HG02973 (cell line): ENCODE measurements at regions not wholly inside any gene's neighbourhood (a gene's known extent, or its start where the extent isn't known, plus 50 kb on each side); places are given as distances from the start of the nearest gene placed in this dataset.

Experiments
- ATAC-seq: cut with Tn5 transposase; IDR thresholded peaks from one replicate; pipeline ENCODE4 v1.9.1; 2021; ENCODE audit warnings: moderate library complexity; ENCODE audit not compliant: unreplicated experiment

GRCh38 chr18:75927791-75928190 is 500.3 kb upstream of the SMIM21 start:
- ATAC-seq = no peak

DNA sequence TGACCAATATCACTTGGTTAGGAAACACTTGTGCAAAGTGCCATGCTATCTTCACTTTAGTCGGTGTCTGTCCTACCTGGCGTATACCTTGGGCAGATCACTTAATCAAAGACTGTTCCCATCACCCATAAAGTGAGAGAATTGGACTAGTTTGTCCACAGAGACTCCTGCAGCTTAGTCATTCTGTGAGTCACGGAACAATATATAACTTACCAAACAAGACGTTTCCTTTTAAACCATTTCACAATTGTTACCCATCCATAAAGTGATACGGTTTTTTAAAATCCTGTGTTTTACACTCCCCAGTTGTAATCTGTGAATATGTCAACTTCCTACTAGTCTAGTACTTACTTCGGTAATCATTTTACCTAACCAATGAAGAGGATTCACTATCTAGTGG is 499.3 kb upstream of the SMIM21 start:
- no peak for ATAC-seq

- no peak for ATAC-seq
These were observed 495.7 kb upstream of the SMIM21 start for GRCh38 chr18:75923169-75923568.

GRCh38 chr18:75916624-75916982 is 489.1 kb upstream of the SMIM21 start:
- no peak for ATAC-seq

DNA sequence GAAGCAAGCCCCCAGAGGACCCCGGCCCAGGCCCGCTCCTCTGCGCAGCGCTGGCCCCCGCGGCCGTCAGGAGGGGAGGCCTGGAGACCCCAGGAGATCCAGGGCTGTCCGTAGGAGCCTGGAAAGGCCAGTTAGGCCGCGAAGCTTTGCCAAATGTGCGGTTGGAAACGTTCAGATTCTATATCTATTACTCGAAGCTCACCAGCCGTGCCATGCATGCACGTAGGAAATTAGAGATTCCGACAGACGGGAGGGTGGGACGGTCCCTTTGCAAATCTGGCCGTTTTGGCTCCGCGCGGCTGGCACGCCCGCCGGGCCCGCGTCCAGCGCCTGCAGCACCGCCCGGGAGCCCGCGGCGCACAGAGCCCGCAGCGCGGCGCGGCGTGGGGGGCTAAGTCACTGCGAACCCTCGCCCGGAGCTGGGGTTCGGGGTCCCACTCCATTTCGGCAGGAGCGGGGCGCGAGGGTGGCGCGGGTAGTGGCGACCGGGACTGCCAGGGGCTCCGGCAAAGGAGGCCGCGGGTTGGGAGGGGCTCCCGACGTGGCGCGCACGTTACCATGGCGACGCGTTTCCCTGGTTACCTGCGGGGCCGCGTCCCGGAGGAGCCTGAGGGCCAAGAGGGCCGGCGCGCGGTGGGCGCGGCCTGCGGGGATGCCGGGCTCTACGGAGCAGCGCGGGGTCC is 488.6 kb upstream of the SMIM21 start:
- ATAC-seq = no peak

GRCh38 chr18:75912829-75913228 is 485.3 kb upstream of the SMIM21 start:
- ATAC-seq = no peak

DNA sequence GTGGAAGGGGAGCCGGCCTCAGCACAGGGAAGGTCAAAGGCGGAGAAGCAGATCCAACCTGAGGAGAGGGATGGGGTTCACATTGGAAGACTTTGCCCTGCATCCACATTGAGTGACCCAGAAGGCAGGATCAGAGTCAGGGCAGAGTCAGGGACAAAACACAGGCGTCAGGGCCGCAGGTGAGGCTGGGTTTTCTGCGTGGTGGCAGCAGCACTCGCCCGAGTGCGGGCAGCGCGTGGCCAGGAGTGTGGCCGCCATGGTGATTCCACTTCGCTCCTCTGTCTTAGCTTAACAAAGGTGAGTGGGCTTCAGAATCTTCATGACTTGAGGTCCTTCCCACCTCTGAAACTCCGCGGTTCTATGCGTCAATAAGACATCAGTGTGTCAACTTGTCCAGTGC is 476.9 kb upstream of the SMIM21 start:
- ATAC-seq = no peak

DNA sequence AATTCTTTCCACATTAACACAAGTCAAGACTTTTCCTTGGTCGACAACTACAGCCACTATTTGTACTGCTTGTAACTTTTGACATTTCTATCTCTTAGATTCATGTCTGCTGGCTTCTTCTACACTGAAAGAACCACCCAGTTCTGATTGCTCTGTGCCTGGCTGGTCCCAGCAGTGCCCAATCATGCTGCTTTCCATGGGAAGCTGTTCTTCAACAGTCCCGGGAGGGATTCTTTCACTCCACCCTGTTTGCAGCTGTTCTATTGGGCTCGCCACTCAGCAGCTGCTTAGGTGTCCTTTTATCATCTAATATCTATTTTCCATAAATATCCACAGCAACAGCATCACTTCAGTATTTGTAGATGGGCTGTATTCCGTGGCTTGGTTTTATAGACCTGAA is 471.1 kb upstream of the SMIM21 start:
- no peak for ATAC-seq

DNA sequence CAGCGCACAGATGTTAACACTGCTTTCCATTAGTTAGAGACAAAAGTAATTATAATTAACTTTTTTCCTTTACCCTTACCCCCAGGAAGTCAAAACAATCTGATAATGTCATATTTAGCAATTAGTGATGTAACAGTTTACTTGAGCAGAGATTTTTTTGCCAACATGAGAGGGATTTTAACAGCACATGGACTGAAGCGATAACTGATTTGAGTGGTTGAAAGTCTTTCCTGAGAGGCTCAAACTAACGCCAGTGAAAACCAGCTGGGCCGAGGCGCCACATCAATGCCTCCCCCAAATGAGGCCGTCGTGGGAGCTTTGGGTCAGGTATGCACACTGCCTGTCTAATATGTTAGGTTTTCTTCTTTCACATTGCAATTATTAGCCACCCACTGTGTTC is 469.9 kb upstream of the SMIM21 start:
- ATAC-seq = no peak

DNA sequence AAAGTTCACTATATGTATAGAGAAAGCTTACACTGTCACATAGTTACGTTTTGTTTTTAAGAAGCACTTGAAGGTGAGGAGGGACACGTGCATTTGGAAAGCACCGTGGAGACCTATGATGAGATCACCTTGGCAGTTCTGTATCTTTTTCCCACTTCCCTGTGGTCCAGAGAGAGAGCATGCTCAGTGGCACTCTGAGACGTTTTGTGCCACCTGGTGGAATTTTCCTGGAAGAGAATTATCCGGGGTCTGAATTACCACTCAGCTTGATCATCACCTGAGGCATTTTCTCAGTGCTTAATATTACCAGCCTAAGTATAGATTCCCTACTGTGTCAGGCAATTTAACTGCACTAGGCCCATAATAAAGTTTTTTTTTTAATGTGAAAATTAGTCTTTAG is 469.4 kb upstream of the SMIM21 start:
- ATAC-seq = no peak

GRCh38 chr18:75895135-75895534 is 467.6 kb upstream of the SMIM21 start:
- ATAC-seq = no peak

DNA sequence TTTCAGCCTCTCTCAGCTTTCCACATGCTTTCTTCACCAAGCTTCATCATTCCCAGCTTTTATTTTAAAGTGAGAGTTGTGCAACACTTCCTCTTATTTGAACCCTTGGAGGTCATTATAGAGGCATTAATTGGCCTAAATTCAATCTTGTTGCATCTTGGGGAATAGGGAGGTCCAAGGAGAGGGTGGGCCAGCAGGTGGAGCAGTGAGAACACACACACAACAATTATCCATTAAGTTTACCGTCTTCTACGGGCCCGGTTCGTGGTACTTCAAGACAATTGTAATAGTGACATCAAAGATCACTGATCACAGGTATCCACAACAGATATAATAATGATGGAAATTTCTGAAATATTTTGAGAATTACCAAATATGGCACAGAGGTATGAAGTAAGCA is 457.2 kb upstream of the SMIM21 start:
- ATAC-seq = no peak

DNA sequence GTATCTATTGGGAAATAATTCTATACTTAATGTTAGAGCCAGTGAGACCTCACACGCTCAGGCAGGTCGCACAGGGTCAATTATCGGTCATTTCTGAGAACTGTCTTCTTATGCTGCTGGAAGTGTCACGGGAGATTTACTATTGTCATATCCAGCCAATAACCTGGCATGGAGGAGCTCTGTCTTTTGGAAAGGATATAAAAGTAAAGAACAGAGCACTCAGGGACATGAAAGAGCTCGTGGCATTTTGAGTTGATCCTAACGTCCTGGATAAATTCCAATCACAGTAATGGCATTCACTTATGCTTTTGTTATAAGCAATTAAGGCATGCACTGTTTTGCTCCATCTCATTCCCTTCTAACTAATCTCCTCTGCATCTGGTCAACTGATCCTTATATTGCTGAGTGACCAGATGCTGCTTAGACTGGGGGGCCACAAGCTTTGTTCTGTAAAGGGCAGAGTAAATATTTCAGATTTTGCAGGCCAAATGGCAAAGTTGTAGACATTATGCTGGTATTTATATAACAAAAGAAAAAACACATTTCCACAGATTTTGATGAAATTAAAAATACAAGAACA is 453.5 kb upstream of the SMIM21 start:
- no peak for ATAC-seq

DNA sequence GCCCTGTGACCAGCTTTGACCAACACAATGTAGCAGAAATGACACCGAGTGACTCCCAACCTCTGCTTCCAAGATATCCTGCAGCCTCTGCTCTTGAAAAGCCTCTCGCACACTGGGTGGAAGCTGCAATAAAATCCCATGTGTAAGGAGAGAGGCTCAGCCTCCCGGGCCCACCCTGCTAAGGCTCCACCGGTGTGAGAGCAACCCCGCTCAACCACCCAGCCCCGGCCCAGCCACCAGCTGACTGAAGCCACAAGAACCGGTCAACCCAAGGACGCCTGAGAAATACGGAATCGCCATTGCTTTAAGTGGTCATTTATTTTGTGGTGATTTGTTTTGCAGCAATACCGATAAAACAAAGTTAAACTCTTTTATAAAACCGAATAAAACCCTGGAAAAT is 452.8 kb upstream of the SMIM21 start:
- no peak for ATAC-seq

- ATAC-seq = no peak
These were observed 451.7 kb upstream of the SMIM21 start for GRCh38 chr18:75879196-75879595.

DNA sequence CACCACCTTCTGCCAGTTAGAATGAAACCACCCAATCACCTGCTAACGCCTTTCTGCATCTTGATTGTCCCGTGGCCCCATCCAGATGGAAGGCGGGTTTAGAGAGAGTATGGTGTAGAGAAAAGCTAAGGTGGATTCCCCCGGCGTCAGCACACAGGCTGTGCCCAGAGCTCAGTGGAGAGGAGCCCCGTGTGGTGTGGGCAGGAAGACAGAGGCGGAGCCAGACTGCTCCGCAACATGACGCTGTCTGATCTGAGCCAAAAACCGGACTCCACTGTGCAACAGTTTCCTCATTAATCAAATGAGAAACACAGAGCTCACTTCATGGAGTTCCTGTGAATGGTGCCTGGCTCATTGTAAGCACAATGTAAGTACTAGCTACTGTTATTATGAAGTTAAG is 448.1 kb upstream of the SMIM21 start:
- ATAC-seq = no peak

- no peak for ATAC-seq
These were observed 447.0 kb upstream of the SMIM21 start for GRCh38 chr18:75874401-75875089.

- ATAC-seq = no peak
These were observed 444.1 kb upstream of the SMIM21 start for GRCh38 chr18:75871596-75871995.

- ATAC-seq = no peak
These were observed 441.7 kb upstream of the SMIM21 start for GRCh38 chr18:75869162-75869561.

- ATAC-seq = no peak
These were observed 440.5 kb upstream of the SMIM21 start for GRCh38 chr18:75868031-75868430.

- no peak for ATAC-seq
These were observed 438.1 kb upstream of the SMIM21 start for GRCh38 chr18:75865639-75866038.

DNA sequence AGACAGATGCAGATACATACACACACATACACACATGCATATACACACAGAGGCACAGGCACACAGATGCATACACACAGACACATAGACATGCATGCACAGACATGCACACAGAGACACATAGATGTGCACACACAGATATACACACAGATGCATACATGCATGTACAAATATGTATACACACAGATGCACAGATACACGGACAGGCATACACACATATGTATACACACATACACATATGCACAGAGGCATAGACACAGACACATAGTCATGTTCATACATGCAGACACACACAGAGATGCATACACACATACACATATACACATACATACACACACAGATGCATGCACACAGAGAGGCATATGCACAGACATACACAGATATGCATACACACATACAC is 437.3 kb upstream of the SMIM21 start:
- no peak for ATAC-seq

DNA sequence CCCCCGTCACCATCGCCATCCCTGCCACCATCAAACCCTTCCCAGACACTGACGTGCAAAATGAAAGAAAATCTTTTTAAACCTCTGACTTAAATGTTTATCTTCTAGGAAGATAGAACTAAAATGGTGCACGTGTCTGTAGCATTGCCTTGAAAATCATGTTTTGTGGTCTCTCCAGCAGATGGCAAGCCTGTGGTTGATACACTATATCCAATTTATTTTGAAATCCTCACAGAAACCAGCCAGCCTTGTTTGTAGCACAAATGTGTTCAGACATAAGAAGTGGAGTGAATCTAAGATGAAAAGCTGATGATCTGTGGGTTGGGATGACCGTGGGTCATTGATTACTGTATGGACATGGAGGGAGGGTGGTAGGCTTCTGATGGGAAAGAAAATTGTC is 436.2 kb upstream of the SMIM21 start:
- no peak for ATAC-seq
